Stomach (tissue), 8 donors: ENCODE measurements at regions not wholly inside any gene's neighbourhood (a gene's known extent, or its start where the extent isn't known, plus 50 kb on each side); places are given as distances from the start of the nearest gene placed in this dataset.

Experiments used
- DNase-seq, 2 donors: peaks; one replicate each; pipeline versions ENCODE4 v3.0.0 to v3.0.0-alpha.2; 2013 to 2019
- H3K27ac ChIP-seq, 5 donors: fragments of 200-600 bp in 4 of 5; sonication (generic) in 4 of 5; one replicate each; pipeline ENCODE4 v1.5.1; 2013 to 2019; ENCODE audit warnings: mild to moderate bottlenecking in 1 of 5, moderate library complexity in 1 of 5
- H3K27me3 ChIP-seq, 3 donors: fragments of 200-600 bp; sonication (generic); one replicate each; pipeline ENCODE4 v1.5.1; 2017 to 2019; ENCODE audit warnings: mixed run types in 1 of 3
- H3K36me3 ChIP-seq, 4 donors: fragments of 200-600 bp; sonication (generic); 1 replicate in 3 of 4; 2 replicates in 1 of 4; pipeline ENCODE4 v1.5.1; 2016 to 2019
- H3K4me1 ChIP-seq, 4 donors: fragments of 200-600 bp; sonication (generic); one replicate each; pipeline ENCODE4 v1.5.1; 2016 to 2019
- H3K4me3 ChIP-seq, 4 donors: fragments of 200-600 bp; sonication (generic) in 3 of 4; one replicate each; pipeline ENCODE4 v1.5.1; 2016 to 2019; ENCODE audit warnings: mild to moderate bottlenecking in 1 of 4
- H3K9me3 ChIP-seq, 4 donors: fragments of 200-600 bp; sonication (generic); one replicate each; pipeline ENCODE4 v1.5.1; 2016 to 2019
- CTCF ChIP-seq, 7 experiments: fragments of 450-650 bp in 4 of 7; fragments of 200-600 bp in 3 of 7; sonication (generic) in 3 of 7; IDR thresholded peaks; one replicate each; pipeline ENCODE4 v1.5.1; 2016 to 2019; ENCODE audit warnings: antibody characterized with exemption in 7 of 7, control low read depth in 2 of 7, mild to moderate bottlenecking in 1 of 7
- EP300 ChIP-seq: sonication (generic); formaldehyde crosslinking; IDR thresholded peaks from one replicate; pipeline ENCODE4 v1.6.1; 2017; ENCODE audit warnings: antibody characterized with exemption
- POLR2A ChIP-seq, 4 donors: fragments of 450-650 bp; IDR thresholded peaks; one replicate each; pipeline ENCODE4 v1.6.1; 2016; ENCODE audit warnings: antibody characterized with exemption in 4 of 4, control low read depth in 2 of 4, mild to moderate bottlenecking in 1 of 4, moderate library complexity in 1 of 4
- POLR2AphosphoS5 ChIP-seq, 3 donors: sonication (generic); formaldehyde crosslinking; IDR thresholded peaks; one replicate each; pipeline ENCODE4 v1.6.1; 2016; ENCODE audit warnings: antibody characterized with exemption in 3 of 3
- WGBS, 5 donors: extraction: QIAGEN DNeasy Blood & Tissue Kit in 3 of 5; methylation state at CpG; one replicate each; pipeline versions ENCODE4 v1.1.5 to v1.1.7; 2013 to 2018; 5-methylcytosine and 5-hydroxymethylcytosine counted together
- intact Hi-C: fragments of 100-400 bp; cut with DNase I; formaldehyde crosslinking; loops from one replicate; pipeline ENCODE4 v1.15.1; 2023; ENCODE audit warnings: low total_unique reads
- donor health status: healthy with polysubstance abuse.
- donor health status: Bipolar disorder and iron deficiency.
- donor health status: healthy.

- no peaks in the 10 kb centered on the region for H3K36me3 ChIP-seq
- intact Hi-C loops, result no loop called here
- H3K27ac ChIP-seq, result no peak overlapping the region
- DNase-seq, result no peak
- H3K4me3 ChIP-seq, result no peak overlapping the region
- H3K9me3 ChIP-seq, result peaks cover 0 to 7% (median 2%) of the 10 kb centered on the region in 4 donors
- 59 to 84% (median 75%) methylated on average over 2 of the region's 2 CpGs for WGBS, 5 donors
- no peaks in the 10 kb centered on the region for H3K4me1 ChIP-seq
- no peaks in the 10 kb centered on the region for H3K27me3 ChIP-seq
- TF ChIP-seq POLR2AphosphoS5 (IDR thresholded peaks at IDR 0.05), result no peak
- no peak for TF ChIP-seq EP300
- no peak for TF ChIP-seq POLR2A (IDR thresholded peaks at IDR 0.05)
- no peak for TF ChIP-seq CTCF (IDR thresholded peaks at IDR 0.05)
Measured at GRCh38 chr6:120526576-120526975, 807.7 kb downstream of the TBC1D32 start.

- no peak for TF ChIP-seq CTCF (IDR thresholded peaks at IDR 0.05)
- TF ChIP-seq EP300, result no peak
- no peak for TF ChIP-seq POLR2A (IDR thresholded peaks at IDR 0.05)
- TF ChIP-seq POLR2AphosphoS5 (IDR thresholded peaks at IDR 0.05), result no peak
- Histone ChIP-seq H3K4me3 (no peak overlapping the region), H3K27me3 (no peaks in the 10 kb centered on the region), H3K9me3 (peaks cover 0 to 7% (median 6%) of the 10 kb centered on the region in 4 donors), H3K36me3 (no peaks in the 10 kb centered on the region), H3K4me1 (no peaks in the 10 kb centered on the region), H3K27ac (no peak overlapping the region)
- intact Hi-C loops, result no loop called here
- no peak for DNase-seq
- 58 to 78% (median 62%) methylated on average over 1 of the region's 1 CpG for WGBS, 5 donors
Measured at GRCh38 chr6:120514544-120514943, 819.7 kb downstream of the TBC1D32 start.

- no peak for TF ChIP-seq POLR2A (IDR thresholded peaks at IDR 0.05)
- TF ChIP-seq CTCF (IDR thresholded peaks at IDR 0.05), result no peak
- no peak for TF ChIP-seq POLR2AphosphoS5 (IDR thresholded peaks at IDR 0.05)
- H3K9me3 ChIP-seq, result peaks cover 0 to 12% (median 7%) of the 10 kb centered on the region in 4 donors
- no peak overlapping the region for H3K27ac ChIP-seq
- H3K36me3 ChIP-seq, result no peaks in the 10 kb centered on the region
- no peaks in the 10 kb centered on the region for H3K4me1 ChIP-seq
- no peak for DNase-seq
- no peaks in the 10 kb centered on the region for H3K27me3 ChIP-seq
- no peak overlapping the region for H3K4me3 ChIP-seq
- intact Hi-C loops, result no loop called here
Measured at GRCh38 chr6:120511712-120512111, 822.6 kb downstream of the TBC1D32 start.

- no peaks in the 10 kb centered on the region for H3K9me3 ChIP-seq
- no peak overlapping the region for H3K4me3 ChIP-seq
- H3K27me3 ChIP-seq, result no peaks in the 10 kb centered on the region
- WGBS, 5 donors, result 87 to 94% (median 92%) methylated on average over 6 of the region's 6 CpGs
- no peak for DNase-seq
- H3K36me3 ChIP-seq, result no peaks in the 10 kb centered on the region
- intact Hi-C loops, result no loop called here
- no peaks in the 10 kb centered on the region for H3K4me1 ChIP-seq
- H3K27ac ChIP-seq, result no peak overlapping the region
- TF ChIP-seq EP300 (no peak), CTCF (IDR thresholded peaks at IDR 0.05) (no peak), POLR2AphosphoS5 (IDR thresholded peaks at IDR 0.05) (no peak)
Measured at GRCh38 chr6:120498711-120499110, 835.6 kb downstream of the TBC1D32 start.
